ENCODE measurements at regions not wholly inside any gene's neighbourhood (a gene's known extent, or its start where the extent isn't known, plus 50 kb on each side); places are given as distances from the start of the nearest gene placed in this dataset.
A peak's percentile ranks its signal among the peaks of the same experiment; 100 is the strongest.

DNA sequence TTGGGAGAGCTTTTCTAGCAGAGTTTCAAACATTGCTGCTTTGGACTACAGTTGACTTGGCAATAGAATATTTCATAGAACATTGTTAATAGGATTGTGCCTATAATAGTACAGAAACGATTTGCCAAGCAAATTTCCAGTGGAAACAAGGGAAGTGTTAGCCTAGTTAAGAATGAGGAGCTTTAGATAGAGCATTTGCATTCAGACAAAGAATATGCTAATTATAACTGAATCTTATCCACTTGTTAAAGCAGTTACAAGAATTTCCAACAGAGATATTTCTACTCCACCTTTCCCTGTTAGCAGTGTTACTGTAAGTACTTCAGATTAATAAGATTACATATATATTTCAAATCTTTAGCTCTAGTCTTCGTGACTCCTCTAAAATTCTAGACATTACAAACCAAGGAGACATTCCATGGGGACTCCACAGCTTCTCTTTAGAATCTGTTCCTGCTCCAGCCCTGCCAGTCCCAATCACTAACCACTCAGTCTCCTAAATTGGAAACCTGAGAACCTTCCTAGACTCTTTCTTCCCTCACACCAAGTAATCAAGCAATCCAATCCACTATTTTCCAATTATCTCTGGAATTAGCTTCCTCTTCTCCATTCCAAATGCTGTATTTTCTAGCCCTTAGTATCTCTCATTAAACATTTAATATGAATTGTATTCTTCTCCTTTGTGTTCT, 141.8 kb upstream of the PBX1 start:
- H3K4me2 ChIP-seq (ENCODE audit: low read length): no peak overlapping the region

DNA sequence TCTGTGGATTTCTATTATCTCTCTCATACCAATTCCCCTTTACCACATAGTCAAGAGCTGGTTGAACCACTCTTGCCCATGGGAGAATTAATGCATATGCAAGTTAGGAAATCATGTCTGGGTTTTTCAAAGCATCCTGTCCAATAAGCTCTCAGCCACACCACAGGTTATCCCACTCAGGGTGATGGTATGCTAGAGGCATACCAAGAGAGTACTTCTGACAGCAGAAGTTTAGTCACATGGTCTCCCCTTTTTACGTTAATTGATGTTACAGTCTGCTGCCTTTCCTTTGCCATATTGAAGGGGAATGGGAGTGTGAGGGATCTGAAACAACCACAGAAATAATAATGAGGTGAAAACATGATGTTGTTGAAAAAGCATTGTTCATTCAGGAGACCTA, 135.8 kb upstream of the PBX1 start:
- no peaks in the 10 kb centered on the region for H3K4me1 ChIP-seq (ENCODE audit: insufficient read depth, low read length)
- H3K27ac ChIP-seq (ENCODE audit: low read depth, low read length): no peak overlapping the region
- no peak overlapping the region for H3K9ac ChIP-seq (ENCODE audit: low read length)
- H3K36me3 ChIP-seq (ENCODE audit: insufficient read depth, low read length): no peaks in the 10 kb centered on the region
- peaks cover 4% of the 10 kb centered on the region for H3K27me3 Mint-ChIP-seq (ENCODE audit: low read depth, unreplicated experiment)
- no peaks in the 10 kb centered on the region for H3K9me3 Mint-ChIP-seq (ENCODE audit: unreplicated experiment)
- no peak overlapping the region for H3K27ac Mint-ChIP-seq (ENCODE audit: unreplicated experiment)
- no peaks in the 10 kb centered on the region for H4K20me1 ChIP-seq (ENCODE audit: insufficient read depth, low read length)
- H3K4me1 Mint-ChIP-seq (ENCODE audit: low read depth, unreplicated experiment): peaks cover 2% of the 10 kb centered on the region
- no peak for TF ChIP-seq EZH2 (IDR thresholded peaks at IDR 0.05; ENCODE audit: insufficient read depth, low read length)
- TF ChIP-seq, protein P1, sequence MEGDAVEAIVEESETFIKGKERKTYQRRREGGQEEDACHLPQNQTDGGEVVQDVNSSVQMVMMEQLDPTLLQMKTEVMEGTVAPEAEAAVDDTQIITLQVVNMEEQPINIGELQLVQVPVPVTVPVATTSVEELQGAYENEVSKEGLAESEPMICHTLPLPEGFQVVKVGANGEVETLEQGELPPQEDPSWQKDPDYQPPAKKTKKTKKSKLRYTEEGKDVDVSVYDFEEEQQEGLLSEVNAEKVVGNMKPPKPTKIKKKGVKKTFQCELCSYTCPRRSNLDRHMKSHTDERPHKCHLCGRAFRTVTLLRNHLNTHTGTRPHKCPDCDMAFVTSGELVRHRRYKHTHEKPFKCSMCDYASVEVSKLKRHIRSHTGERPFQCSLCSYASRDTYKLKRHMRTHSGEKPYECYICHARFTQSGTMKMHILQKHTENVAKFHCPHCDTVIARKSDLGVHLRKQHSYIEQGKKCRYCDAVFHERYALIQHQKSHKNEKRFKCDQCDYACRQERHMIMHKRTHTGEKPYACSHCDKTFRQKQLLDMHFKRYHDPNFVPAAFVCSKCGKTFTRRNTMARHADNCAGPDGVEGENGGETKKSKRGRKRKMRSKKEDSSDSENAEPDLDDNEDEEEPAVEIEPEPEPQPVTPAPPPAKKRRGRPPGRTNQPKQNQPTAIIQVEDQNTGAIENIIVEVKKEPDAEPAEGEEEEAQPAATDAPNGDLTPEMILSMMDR (IDR thresholded peaks at IDR 0.05; ENCODE audit: insufficient read depth, low read depth, low read length): no peak
- no peak for FAIRE-seq
- no peak overlapping the region for H2AFZ ChIP-seq (ENCODE audit: low read depth, low read length)
- DNase-seq (ENCODE audit: low read depth): peak; percentile 51
- no peaks in the 10 kb centered on the region for H3K27me3 ChIP-seq (ENCODE audit: insufficient read depth, low read length)
- H3K79me2 ChIP-seq (ENCODE audit: insufficient read depth, low read length): no peaks in the 10 kb centered on the region
- no peak overlapping the region for H3K4me3 Mint-ChIP-seq (ENCODE audit: unreplicated experiment)
- no peak overlapping the region for H3K4me2 ChIP-seq (ENCODE audit: low read length)
- no peak overlapping the region for H3K4me3 ChIP-seq (ENCODE audit: insufficient read depth, low read depth, low read length)
- no peaks in the 10 kb centered on the region for H3K9me3 ChIP-seq (ENCODE audit: insufficient read depth, low read depth, low read length)
- H3K36me3 Mint-ChIP-seq (ENCODE audit: low read depth, unreplicated experiment): no peaks in the 10 kb centered on the region

More for the DNA sequence above, 141.8 kb upstream of the PBX1 start:
- Histone ChIP-seq H3K27ac (ENCODE audit: low read depth, low read length) (no peak overlapping the region), H3K79me2 (ENCODE audit: insufficient read depth, low read length) (no peaks in the 10 kb centered on the region), H3K9me3 (ENCODE audit: insufficient read depth, low read depth, low read length) (no peaks in the 10 kb centered on the region), H4K20me1 (ENCODE audit: insufficient read depth, low read length) (no peaks in the 10 kb centered on the region), H3K4me1 (ENCODE audit: insufficient read depth, low read length) (no peaks in the 10 kb centered on the region), H2AFZ (ENCODE audit: low read depth, low read length) (no peak overlapping the region), H3K4me3 (ENCODE audit: insufficient read depth, low read depth, low read length) (no peak overlapping the region), H3K36me3 (ENCODE audit: insufficient read depth, low read length) (no peaks in the 10 kb centered on the region), H3K27me3 (ENCODE audit: insufficient read depth, low read length) (no peaks in the 10 kb centered on the region), H3K9ac (ENCODE audit: low read length) (no peak overlapping the region)
- H3K4me3 Mint-ChIP-seq (ENCODE audit: unreplicated experiment): no peak overlapping the region
- no peak for TF ChIP-seq EZH2 (IDR thresholded peaks at IDR 0.05; ENCODE audit: insufficient read depth, low read length)
- TF ChIP-seq, protein P1 (IDR thresholded peaks at IDR 0.05; ENCODE audit: insufficient read depth, low read depth, low read length): no peak
- no peaks in the 10 kb centered on the region for H3K4me1 Mint-ChIP-seq (ENCODE audit: low read depth, unreplicated experiment)
- no peak overlapping the region for H3K27ac Mint-ChIP-seq (ENCODE audit: unreplicated experiment)
- H3K36me3 Mint-ChIP-seq (ENCODE audit: low read depth, unreplicated experiment): no peaks in the 10 kb centered on the region
- peaks cover 2% of the 10 kb centered on the region for H3K27me3 Mint-ChIP-seq (ENCODE audit: low read depth, unreplicated experiment)
- no peak for FAIRE-seq
- H3K9me3 Mint-ChIP-seq (ENCODE audit: unreplicated experiment): no peaks in the 10 kb centered on the region
- DNase-seq (ENCODE audit: low read depth): no peak

DNA sequence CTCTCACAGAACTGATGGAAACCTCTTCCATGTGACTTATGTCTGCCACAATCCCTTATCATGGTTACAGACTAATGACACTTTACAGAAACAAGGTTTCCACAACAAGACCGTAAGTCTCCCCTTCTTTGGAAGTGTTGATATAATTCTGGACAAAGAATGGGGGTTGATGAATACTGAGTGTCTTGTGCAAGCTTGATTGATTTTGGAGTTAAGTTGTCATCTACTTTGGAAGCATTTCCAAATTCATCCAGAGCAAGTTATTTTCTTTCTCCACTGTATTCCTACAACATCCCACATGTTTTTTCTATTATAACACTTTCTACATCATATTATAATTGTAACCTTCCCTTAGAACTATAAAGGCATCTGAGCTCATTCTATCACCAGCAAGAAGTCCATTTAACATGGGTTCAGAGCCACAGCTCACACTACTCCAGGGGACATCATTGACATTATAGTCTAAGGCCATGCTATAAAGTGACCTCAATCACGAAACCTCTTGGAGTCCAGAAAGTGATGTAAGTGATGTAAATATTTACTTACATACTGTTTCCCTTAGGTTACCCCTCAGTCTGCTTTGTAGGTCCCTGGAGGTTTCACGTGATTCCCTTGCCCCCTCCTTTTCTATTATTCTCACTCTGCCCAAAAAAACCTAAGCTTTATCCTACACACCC, 125.7 kb upstream of the PBX1 start:
- Histone ChIP-seq H4K20me1 (ENCODE audit: insufficient read depth, low read length) (no peaks in the 10 kb centered on the region), H3K36me3 (ENCODE audit: insufficient read depth, low read length) (no peaks in the 10 kb centered on the region), H3K9ac (ENCODE audit: low read length) (no peak overlapping the region), H3K79me2 (ENCODE audit: insufficient read depth, low read length) (no peaks in the 10 kb centered on the region), H3K27ac (ENCODE audit: low read depth, low read length) (no peak overlapping the region), H3K4me1 (ENCODE audit: insufficient read depth, low read length) (no peaks in the 10 kb centered on the region), H3K4me2 (ENCODE audit: low read length) (no peak overlapping the region), H3K4me3 (ENCODE audit: insufficient read depth, low read depth, low read length) (no peak overlapping the region), H3K9me3 (ENCODE audit: insufficient read depth, low read depth, low read length) (no peaks in the 10 kb centered on the region), H3K27me3 (ENCODE audit: insufficient read depth, low read length) (no peaks in the 10 kb centered on the region), H2AFZ (ENCODE audit: low read depth, low read length) (no peak overlapping the region)
- TF ChIP-seq EZH2 (IDR thresholded peaks at IDR 0.05; ENCODE audit: insufficient read depth, low read length): no peak
- TF ChIP-seq, protein P1 (IDR thresholded peaks at IDR 0.05; ENCODE audit: insufficient read depth, low read depth, low read length): no peak
- no peak for FAIRE-seq
- Mint-ChIP-seq H3K9me3 (ENCODE audit: unreplicated experiment) (no peaks in the 10 kb centered on the region), H3K36me3 (ENCODE audit: low read depth, unreplicated experiment) (no peaks in the 10 kb centered on the region), H3K4me3 (ENCODE audit: unreplicated experiment) (no peak overlapping the region), H3K27ac (ENCODE audit: unreplicated experiment) (no peak overlapping the region), H3K4me1 (ENCODE audit: low read depth, unreplicated experiment) (no peaks in the 10 kb centered on the region), H3K27me3 (ENCODE audit: low read depth, unreplicated experiment) (peaks cover 2% of the 10 kb centered on the region)
- no peak for DNase-seq (ENCODE audit: low read depth)

Measured in astrocyte (in vitro differentiated cells and primary cell).